ENCODE measurements at regions not wholly inside any gene's neighbourhood (a gene's known extent, or its start where the extent isn't known, plus 50 kb on each side); places are given as distances from the start of the nearest gene placed in this dataset.

DNA sequence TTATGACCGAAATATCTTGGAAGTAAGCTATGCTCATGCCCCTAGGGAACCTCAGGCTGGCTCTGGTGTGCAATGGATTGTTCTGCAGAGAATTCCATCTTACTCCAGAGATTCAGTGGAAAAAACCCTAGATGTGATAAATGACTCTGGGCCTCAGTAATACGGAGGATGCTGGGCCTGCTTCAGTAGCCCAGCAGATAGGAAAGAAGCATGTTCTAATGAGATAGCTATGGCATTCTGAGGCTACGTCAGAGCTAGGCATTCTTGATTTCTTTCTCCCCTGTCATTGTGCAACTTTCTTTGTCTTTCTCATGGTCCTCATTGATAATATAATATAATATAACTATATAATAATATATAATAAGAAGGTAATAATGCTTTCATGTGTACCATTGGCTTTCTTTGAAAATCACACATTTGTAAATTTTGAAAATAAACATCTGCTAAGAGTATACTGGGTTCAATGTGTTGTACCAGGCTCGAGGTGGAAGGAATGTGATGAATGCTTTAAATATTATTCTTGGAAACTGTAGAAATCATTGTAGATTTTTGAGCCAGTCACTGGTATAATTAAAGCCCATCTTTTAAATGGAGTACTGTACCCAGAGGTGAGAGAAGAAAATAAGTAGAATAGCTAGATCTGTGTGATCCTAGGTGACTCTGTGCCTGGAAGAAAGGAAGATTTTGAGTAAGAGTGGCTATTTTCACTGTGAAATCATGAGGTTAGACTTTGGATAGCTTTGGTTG lies 152.0 kb downstream of the IL15 start:
- TF ChIP-seq POLR2A (IDR thresholded peaks at IDR 0.05), result no peak
- TF ChIP-seq, protein P1, sequence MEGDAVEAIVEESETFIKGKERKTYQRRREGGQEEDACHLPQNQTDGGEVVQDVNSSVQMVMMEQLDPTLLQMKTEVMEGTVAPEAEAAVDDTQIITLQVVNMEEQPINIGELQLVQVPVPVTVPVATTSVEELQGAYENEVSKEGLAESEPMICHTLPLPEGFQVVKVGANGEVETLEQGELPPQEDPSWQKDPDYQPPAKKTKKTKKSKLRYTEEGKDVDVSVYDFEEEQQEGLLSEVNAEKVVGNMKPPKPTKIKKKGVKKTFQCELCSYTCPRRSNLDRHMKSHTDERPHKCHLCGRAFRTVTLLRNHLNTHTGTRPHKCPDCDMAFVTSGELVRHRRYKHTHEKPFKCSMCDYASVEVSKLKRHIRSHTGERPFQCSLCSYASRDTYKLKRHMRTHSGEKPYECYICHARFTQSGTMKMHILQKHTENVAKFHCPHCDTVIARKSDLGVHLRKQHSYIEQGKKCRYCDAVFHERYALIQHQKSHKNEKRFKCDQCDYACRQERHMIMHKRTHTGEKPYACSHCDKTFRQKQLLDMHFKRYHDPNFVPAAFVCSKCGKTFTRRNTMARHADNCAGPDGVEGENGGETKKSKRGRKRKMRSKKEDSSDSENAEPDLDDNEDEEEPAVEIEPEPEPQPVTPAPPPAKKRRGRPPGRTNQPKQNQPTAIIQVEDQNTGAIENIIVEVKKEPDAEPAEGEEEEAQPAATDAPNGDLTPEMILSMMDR (IDR thresholded peaks at IDR 0.05), result no peak

Data from lower leg skin (tissue), 3 donors.